Keratinocyte (primary cell): ENCODE measurements at regions not wholly inside any gene's neighbourhood (a gene's known extent, or its start where the extent isn't known, plus 50 kb on each side); places are given as distances from the start of the nearest gene placed in this dataset.

Source experiments
- DNase-seq: peaks from one replicate; pipeline ENCODE4 v3.0.0-alpha.2; 2011; ENCODE audit warnings: low read depth, missing footprints, low spot score
- FAIRE-seq: peaks from 2 replicates; lab custom pipeline; 2011; peaks lifted over from hg19 to GRCh38; lab: Jason Lieb, UNC
- H2AFZ ChIP-seq: 2 replicates; pipeline ENCODE4 v1.6.0; 2012; ENCODE audit warnings: low read length, control low read depth, inconsistent platforms; ENCODE audit not compliant: control insufficient read depth
- H3K27ac ChIP-seq: 2 replicates; pipeline ENCODE4 v1.5.1; 2011; ENCODE audit warnings: low read length; ENCODE audit not compliant: control insufficient read depth, insufficient read depth
- H3K27me3 ChIP-seq: 3 replicates; pipeline ENCODE4 v1.6.0; 2011; ENCODE audit warnings: low read length; ENCODE audit not compliant: control insufficient read depth, insufficient read depth; ENCODE audit errors: extremely low read depth
- H3K36me3 ChIP-seq, 2 experiments: 2 replicates in 1 of 2; 3 replicates in 1 of 2; pipeline ENCODE4 v1.5.1; 2011; ENCODE audit warnings: low read length in 2 of 2, mild to moderate bottlenecking in 1 of 2; ENCODE audit not compliant: control insufficient read depth in 2 of 2, insufficient read depth in 2 of 2; ENCODE audit errors: extremely low read depth in 1 of 2
- H3K4me1 ChIP-seq: 3 replicates; pipeline ENCODE4 v1.5.1; 2011; ENCODE audit warnings: low read length; ENCODE audit not compliant: control insufficient read depth, insufficient read depth; ENCODE audit errors: extremely low read depth
- H3K4me2 ChIP-seq: 3 replicates; pipeline ENCODE4 v1.6.0; 2011; ENCODE audit warnings: low read depth, low read length; ENCODE audit not compliant: control insufficient read depth, insufficient read depth; ENCODE audit errors: extremely low read depth
- H3K4me3 ChIP-seq, 3 experiments: fragments of 200-600 bp in 1 of 3; sonication (generic) in 1 of 3; 2 replicates in 2 of 3; 3 replicates in 1 of 3; pipeline ENCODE4 v1.5.1; 2011 to 2016; ENCODE audit warnings: low read length in 3 of 3, mild to moderate bottlenecking in 3 of 3, control low read depth in 2 of 3, inconsistent platforms in 1 of 3, low read depth in 1 of 3, mixed read lengths in 1 of 3, mixed run types in 1 of 3, moderate library complexity in 1 of 3; ENCODE audit not compliant: control insufficient read depth in 2 of 3, insufficient read depth in 2 of 3; ENCODE audit errors: extremely low read depth in 1 of 3
- H3K79me2 ChIP-seq: 2 replicates; pipeline ENCODE4 v1.6.0; 2012; ENCODE audit warnings: low read length; ENCODE audit not compliant: control insufficient read depth, insufficient read depth
- H3K9ac ChIP-seq: 3 replicates; pipeline ENCODE4 v1.6.0; 2011; ENCODE audit warnings: low read length; ENCODE audit not compliant: control insufficient read depth, insufficient read depth; ENCODE audit errors: extremely low read depth
- H3K9me1 ChIP-seq: 3 replicates; pipeline ENCODE4 v1.6.0; 2011; ENCODE audit warnings: low read length; ENCODE audit not compliant: control insufficient read depth, insufficient read depth; ENCODE audit errors: extremely low read depth
- H3K9me3 ChIP-seq: 2 replicates; pipeline ENCODE4 v1.5.1; 2012; ENCODE audit warnings: low read depth, low read length; ENCODE audit not compliant: control insufficient read depth
- H4K20me1 ChIP-seq: 3 replicates; pipeline ENCODE4 v1.6.0; 2011; ENCODE audit warnings: low read length; ENCODE audit not compliant: control insufficient read depth, insufficient read depth; ENCODE audit errors: extremely low read depth
- EZH2 ChIP-seq: IDR thresholded peaks from one replicate; pipeline ENCODE4 v1.6.1; 2012; ENCODE audit warnings: inconsistent platforms, mild to moderate bottlenecking, low read length, moderate library complexity
- dilution Hi-C: fragments of 300-500 bp; cut with MboI; formaldehyde crosslinking; loops from one replicate; pipeline ENCODE4 v1.7.0; 2020; ENCODE audit warnings: low sequenced_read_pairs; ENCODE audit not compliant: extremely low pct_ligation_motif_present
- TF ChIP-seq, protein P1 (sequence below), 3 experiments: IDR thresholded peaks in 1 of 3; conservative IDR thresholded peaks in 1 of 3; optimal IDR thresholded peaks in 1 of 3; 2 replicates in 2 of 3; 3 replicates in 1 of 3; pipeline versions ENCODE3 to v1.5.1; 2011; ENCODE audit warnings: low read length in 3 of 3, mild to moderate bottlenecking in 3 of 3, moderate library complexity in 2 of 3, control low read depth in 1 of 3, inconsistent platforms in 1 of 3; ENCODE audit not compliant: insufficient read depth in 2 of 3; ENCODE audit errors: extremely low read depth in 1 of 3

DNA sequence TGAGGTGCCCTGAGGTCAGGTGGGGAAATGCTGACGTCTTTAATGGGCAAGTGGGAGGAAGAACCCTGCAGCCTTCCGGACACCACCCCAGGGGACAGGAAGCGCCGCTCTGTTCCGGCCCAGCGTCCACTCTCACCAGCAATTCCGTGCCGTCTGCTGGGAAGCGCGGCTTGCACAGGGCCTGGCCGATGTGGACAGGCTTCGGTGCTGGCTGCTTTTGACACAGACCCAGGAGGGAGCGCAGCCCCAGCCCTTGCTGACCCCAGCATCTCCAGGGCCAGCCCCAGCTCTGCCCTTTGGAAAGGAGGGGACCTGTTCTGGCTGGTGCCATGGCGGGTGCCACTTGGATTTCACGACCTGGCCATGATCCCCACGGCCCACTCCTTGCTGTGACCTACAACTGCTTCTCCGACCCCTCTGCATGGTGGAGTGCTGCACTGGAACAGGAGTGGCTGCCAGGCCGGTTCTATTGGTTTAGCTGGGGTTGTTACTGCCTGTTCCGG, 123.2 kb downstream of the DLL1 start:
- Histone ChIP-seq H4K20me1 (no peaks in the 10 kb centered on the region), H3K4me3 (no peak overlapping the region)
- TF ChIP-seq, protein P1, sequence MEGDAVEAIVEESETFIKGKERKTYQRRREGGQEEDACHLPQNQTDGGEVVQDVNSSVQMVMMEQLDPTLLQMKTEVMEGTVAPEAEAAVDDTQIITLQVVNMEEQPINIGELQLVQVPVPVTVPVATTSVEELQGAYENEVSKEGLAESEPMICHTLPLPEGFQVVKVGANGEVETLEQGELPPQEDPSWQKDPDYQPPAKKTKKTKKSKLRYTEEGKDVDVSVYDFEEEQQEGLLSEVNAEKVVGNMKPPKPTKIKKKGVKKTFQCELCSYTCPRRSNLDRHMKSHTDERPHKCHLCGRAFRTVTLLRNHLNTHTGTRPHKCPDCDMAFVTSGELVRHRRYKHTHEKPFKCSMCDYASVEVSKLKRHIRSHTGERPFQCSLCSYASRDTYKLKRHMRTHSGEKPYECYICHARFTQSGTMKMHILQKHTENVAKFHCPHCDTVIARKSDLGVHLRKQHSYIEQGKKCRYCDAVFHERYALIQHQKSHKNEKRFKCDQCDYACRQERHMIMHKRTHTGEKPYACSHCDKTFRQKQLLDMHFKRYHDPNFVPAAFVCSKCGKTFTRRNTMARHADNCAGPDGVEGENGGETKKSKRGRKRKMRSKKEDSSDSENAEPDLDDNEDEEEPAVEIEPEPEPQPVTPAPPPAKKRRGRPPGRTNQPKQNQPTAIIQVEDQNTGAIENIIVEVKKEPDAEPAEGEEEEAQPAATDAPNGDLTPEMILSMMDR (optimal IDR thresholded peaks at IDR 0.05 in 1 of 3, IDR thresholded peaks at IDR 0.05 in 1 of 3, conservative IDR thresholded peaks at IDR 0.05 in 1 of 3; ENCODE audit: extremely low read depth in 1 of 3, insufficient read depth in 2 of 3, low read length in 3 of 3): no peak
- TF ChIP-seq EZH2: no peak

DNA sequence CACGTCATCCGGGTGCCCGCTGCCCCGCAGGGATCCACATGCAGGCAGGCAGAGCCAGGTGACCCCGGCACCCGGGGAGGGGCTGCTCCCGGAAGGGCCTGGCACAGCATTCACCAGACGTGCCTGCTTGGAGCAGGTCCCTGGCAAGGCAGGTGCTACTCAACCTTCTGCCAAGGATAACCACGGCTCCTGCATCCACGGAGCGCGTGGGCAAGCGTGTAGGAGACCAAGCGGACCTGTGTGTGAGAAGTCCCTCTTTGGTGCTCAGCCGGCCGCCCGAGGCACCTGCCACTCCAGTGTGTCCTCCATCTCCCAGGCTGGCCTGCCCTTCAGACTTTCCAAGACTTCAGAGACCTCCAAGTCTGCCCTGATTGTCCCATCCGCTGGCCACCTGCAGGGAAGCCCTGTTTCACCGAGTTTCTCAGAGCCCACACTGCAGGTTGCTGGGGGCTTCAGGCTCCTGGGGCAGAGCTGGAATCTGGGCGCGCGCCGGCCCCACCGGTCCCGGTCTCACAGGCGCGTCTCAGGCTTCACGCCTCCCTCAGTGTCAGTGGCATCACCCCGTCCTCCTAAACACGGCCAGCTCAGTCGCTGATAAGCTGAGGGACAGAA, 124.3 kb downstream of the DLL1 start:
- Histone ChIP-seq H3K4me1 (no peaks in the 10 kb centered on the region), H3K4me3 (no peak overlapping the region), H2AFZ (no peak overlapping the region), H3K4me2 (no peak overlapping the region), H4K20me1 (no peaks in the 10 kb centered on the region), H3K9me1 (no peaks in the 10 kb centered on the region), H3K36me3 (no peaks in the 10 kb centered on the region), H3K79me2 (no peaks in the 10 kb centered on the region), H3K9ac (no peak overlapping the region), H3K27ac (no peak overlapping the region), H3K9me3 (peaks cover 5% of the 10 kb centered on the region), H3K27me3 (no peaks in the 10 kb centered on the region)
- DNase-seq (no peak), FAIRE-seq (no peak)
- TF ChIP-seq, protein P1 (optimal IDR thresholded peaks at IDR 0.05 in 1 of 3, IDR thresholded peaks at IDR 0.05 in 1 of 3, conservative IDR thresholded peaks at IDR 0.05 in 1 of 3; ENCODE audit: extremely low read depth in 1 of 3, insufficient read depth in 2 of 3, low read length in 3 of 3): no peak
- no peak for TF ChIP-seq EZH2
- dilution Hi-C loops: no loop called here

More for the DNA sequence above, 123.2 kb downstream of the DLL1 start:
- no peak overlapping the region for H3K4me2 ChIP-seq
- H3K36me3 ChIP-seq: no peaks in the 10 kb centered on the region
- DNase-seq: no peak
- H2AFZ ChIP-seq: no peak overlapping the region
- H3K4me1 ChIP-seq: no peaks in the 10 kb centered on the region
- FAIRE-seq: no peak
- no peaks in the 10 kb centered on the region for H3K9me1 ChIP-seq
- peaks cover 5% of the 10 kb centered on the region for H3K9me3 ChIP-seq
- dilution Hi-C loops: no loop called here
- H3K27me3 ChIP-seq: no peaks in the 10 kb centered on the region
- H3K79me2 ChIP-seq: no peaks in the 10 kb centered on the region
- no peak overlapping the region for H3K9ac ChIP-seq
- no peak overlapping the region for H3K27ac ChIP-seq
